Left lung (tissue), 4 donors: ENCODE measurements at regions not wholly inside any gene's neighbourhood (a gene's known extent, or its start where the extent isn't known, plus 50 kb on each side); places are given as distances from the start of the nearest gene placed in this dataset.

Source experiments
- ATAC-seq: fragments of 200-7000 bp; cut with Tn5 transposase; one replicate; pipeline ENCODE4 v1.9.1; 2020; ENCODE audit warnings: moderate library complexity
- DNase-seq, 4 donors: peaks; one replicate each; pipeline ENCODE4 v3.0.0-alpha.2; 2013 to 2020
- H3K27ac ChIP-seq, 2 donors: fragments of 200-600 bp; sonication (generic) in 1 of 2; one replicate each; pipeline versions ENCODE4 v1.5.0 to v1.8.0; 2020 to 2021
- H3K27me3 ChIP-seq, 2 donors: fragments of 200-600 bp; sonication (generic) in 1 of 2; one replicate each; pipeline versions ENCODE4 v1.5.0 to v1.8.0; 2020 to 2021
- H3K36me3 ChIP-seq, 2 donors: fragments of 200-600 bp; sonication (generic) in 1 of 2; one replicate each; pipeline versions ENCODE4 v1.5.0 to v1.8.0; 2020 to 2021
- H3K4me1 ChIP-seq, 2 donors: fragments of 200-600 bp; one replicate each; pipeline ENCODE4 v1.8.0; 2021
- H3K4me3 ChIP-seq, 2 donors: fragments of 200-600 bp; sonication (generic) in 1 of 2; one replicate each; pipeline versions ENCODE4 v1.5.0 to v1.8.0; 2020 to 2021; ENCODE audit warnings: mild to moderate bottlenecking in 1 of 2
- H3K9me3 ChIP-seq, 2 donors: fragments of 200-600 bp; sonication (generic) in 1 of 2; one replicate each; pipeline versions ENCODE4 v1.5.0 to v1.8.0; 2020 to 2021
- intact Hi-C, 2 donors: fragments of 100-400 bp; cut with DNase I; formaldehyde crosslinking; loops; one replicate each; pipeline versions ENCODE4 v1.11.2 to v1.14.2; 2022
- TF ChIP-seq, protein P1 (sequence below), 2 donors: fragments of 200-600 bp; sonication (generic) in 1 of 2; IDR thresholded peaks; one replicate each; pipeline versions ENCODE4 v1.5.0 to v1.8.0; 2021; ENCODE audit warnings: antibody characterized with exemption in 2 of 2
- donor health status: DM: no; HTN: yes; CAD: no.
- donor health status: DM: no; HTN: no; CAD: no.

DNA sequence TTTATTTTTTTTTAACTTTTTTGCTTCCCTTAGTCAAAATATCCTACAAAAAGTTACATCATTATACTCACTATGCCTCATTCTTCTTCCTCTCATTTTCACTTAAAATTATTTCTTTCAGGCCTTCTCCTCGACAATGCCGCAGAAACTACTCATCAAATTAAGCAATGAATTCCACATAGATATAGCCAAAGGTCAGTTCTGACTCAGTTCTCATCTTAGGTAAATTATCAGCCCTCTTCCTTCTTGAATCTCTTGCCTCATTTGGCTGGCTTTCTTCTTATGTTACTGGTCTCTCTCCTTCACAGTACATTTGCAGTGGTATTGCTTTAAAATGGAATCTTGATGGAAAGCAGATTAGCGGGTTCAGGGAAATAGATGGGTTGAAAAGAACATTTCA lies 260.7 kb upstream of the BRINP3 start:
- TF ChIP-seq, protein P1, sequence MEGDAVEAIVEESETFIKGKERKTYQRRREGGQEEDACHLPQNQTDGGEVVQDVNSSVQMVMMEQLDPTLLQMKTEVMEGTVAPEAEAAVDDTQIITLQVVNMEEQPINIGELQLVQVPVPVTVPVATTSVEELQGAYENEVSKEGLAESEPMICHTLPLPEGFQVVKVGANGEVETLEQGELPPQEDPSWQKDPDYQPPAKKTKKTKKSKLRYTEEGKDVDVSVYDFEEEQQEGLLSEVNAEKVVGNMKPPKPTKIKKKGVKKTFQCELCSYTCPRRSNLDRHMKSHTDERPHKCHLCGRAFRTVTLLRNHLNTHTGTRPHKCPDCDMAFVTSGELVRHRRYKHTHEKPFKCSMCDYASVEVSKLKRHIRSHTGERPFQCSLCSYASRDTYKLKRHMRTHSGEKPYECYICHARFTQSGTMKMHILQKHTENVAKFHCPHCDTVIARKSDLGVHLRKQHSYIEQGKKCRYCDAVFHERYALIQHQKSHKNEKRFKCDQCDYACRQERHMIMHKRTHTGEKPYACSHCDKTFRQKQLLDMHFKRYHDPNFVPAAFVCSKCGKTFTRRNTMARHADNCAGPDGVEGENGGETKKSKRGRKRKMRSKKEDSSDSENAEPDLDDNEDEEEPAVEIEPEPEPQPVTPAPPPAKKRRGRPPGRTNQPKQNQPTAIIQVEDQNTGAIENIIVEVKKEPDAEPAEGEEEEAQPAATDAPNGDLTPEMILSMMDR (IDR thresholded peaks at IDR 0.05): no peak
- intact Hi-C loops: no loop called here
- no peak for ATAC-seq

DNA sequence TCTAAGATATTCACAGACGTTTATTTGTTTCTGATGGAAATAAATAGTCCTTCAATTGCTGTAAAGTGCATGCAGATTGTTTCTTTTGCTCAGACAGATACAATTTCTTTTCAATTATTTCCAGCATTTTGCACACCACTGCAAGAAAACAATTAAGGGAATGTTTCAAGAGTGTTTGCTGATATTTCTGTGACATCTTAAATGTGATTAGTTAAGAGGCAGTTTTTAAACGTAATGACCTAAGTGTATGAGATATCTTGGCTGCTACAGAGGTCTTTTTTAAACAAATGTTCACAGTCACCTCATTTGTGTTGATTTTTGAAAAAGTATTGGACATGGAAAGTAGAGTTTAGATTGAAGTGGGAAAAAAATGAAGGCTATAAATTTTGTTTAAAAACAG lies 262.3 kb upstream of the BRINP3 start:
- H3K4me1 ChIP-seq: no peaks in the 10 kb centered on the region
- H3K9me3 ChIP-seq: peaks cover 0 to under 1% of the 10 kb centered on the region in 2 donors
- ATAC-seq: no peak
- TF ChIP-seq, protein P1 (IDR thresholded peaks at IDR 0.05): no peak
- intact Hi-C loops: no loop called here
- H3K4me3 ChIP-seq: no peak overlapping the region
- no peaks in the 10 kb centered on the region for H3K36me3 ChIP-seq
- H3K27me3 ChIP-seq: no peaks in the 10 kb centered on the region
- H3K27ac ChIP-seq: no peak overlapping the region
- peak in 2 of 4 donors; percentile 47 to 53 for DNase-seq

More for the DNA sequence above, 260.7 kb upstream of the BRINP3 start:
- Histone ChIP-seq H3K4me3 (no peak overlapping the region), H3K36me3 (no peaks in the 10 kb centered on the region), H3K9me3 (peaks cover 0 to 3% of the 10 kb centered on the region in 2 donors), H3K27ac (no peak overlapping the region), H3K4me1 (no peaks in the 10 kb centered on the region), H3K27me3 (no peaks in the 10 kb centered on the region)
- no peak for DNase-seq

DNA sequence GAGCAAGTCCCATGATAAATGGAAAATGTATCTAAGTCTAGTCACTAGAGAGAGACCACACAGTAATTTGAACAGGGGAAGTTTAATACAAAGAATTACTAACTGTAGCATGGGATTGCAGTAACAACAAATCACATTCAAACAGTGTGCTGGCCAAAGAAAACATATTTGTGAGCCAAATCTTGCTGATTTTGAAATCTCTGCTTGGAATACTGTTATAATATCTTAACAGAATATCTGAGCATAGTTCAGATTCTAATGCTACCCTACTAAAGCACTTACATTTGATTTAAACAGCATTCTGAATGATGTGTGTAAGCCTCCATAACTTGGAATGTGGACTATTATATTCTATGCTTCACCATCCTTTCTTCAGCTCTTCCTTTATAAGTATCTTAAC lies 270.0 kb upstream of the BRINP3 start:
- H3K27me3 ChIP-seq: no peaks in the 10 kb centered on the region
- intact Hi-C loops: no loop called here
- DNase-seq: peak in 2 of 4 donors; percentile 61 to 64
- TF ChIP-seq, protein P1 (IDR thresholded peaks at IDR 0.05): no peak
- H3K9me3 ChIP-seq: no peaks in the 10 kb centered on the region
- no peak overlapping the region for H3K27ac ChIP-seq
- H3K4me1 ChIP-seq: no peaks in the 10 kb centered on the region
- no peaks in the 10 kb centered on the region for H3K36me3 ChIP-seq
- peak; percentile 47 for ATAC-seq
- H3K4me3 ChIP-seq: no peak overlapping the region

DNA sequence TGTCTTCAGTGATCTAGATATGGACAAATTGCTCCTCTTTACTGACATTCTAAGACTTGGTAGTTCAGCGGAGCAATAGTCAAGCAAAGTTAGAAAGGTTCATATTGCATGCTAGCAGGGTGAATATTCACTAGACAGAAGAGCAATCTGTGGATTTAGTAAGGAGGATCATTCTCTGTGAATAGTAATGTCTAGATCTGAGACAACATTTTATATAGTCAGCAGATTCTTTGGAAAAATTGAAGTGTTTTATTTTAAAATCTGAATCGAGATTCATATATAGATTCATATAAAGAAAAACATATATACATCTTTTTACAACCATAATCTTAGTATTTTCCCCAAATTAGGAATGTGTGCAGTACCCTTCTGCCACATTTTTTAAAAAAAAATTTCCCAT lies 274.5 kb upstream of the BRINP3 start:
- no peaks in the 10 kb centered on the region for H3K36me3 ChIP-seq
- ATAC-seq: no peak
- intact Hi-C loops: no loop called here
- no peaks in the 10 kb centered on the region for H3K4me1 ChIP-seq
- DNase-seq: no peak
- no peak overlapping the region for H3K4me3 ChIP-seq
- no peak overlapping the region for H3K27ac ChIP-seq
- H3K9me3 ChIP-seq: no peaks in the 10 kb centered on the region
- no peaks in the 10 kb centered on the region for H3K27me3 ChIP-seq
- TF ChIP-seq, protein P1 (IDR thresholded peaks at IDR 0.05): no peak

DNA sequence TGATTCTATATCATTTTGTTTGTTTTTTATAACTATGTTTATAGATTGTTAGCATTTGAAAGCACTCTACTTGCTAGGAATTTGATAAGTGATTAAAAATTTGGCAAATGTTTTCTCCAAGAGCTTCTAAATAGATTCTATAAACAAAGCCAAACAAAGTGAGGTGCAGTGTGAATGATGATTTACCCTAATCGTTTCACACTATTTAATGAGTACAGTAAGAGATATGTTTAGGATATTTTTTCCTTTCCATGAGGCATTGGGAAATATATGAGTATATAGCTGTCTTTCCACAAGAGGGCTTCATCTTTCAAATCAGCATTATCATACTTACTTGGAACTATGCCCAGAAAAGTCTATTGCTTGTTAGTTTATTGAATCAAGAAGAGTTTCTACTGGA lies 277.0 kb upstream of the BRINP3 start:
- no peaks in the 10 kb centered on the region for H3K36me3 ChIP-seq
- DNase-seq: peak in 2 of 4 donors; percentile 86 to 88
- H3K27me3 ChIP-seq: no peaks in the 10 kb centered on the region
- no peak for ATAC-seq
- H3K4me1 ChIP-seq: no peaks in the 10 kb centered on the region
- no peak overlapping the region for H3K4me3 ChIP-seq
- no peaks in the 10 kb centered on the region for H3K9me3 ChIP-seq
- TF ChIP-seq, protein P1 (IDR thresholded peaks at IDR 0.05): no peak
- no peak overlapping the region for H3K27ac ChIP-seq
- intact Hi-C loops: no loop called here
